ENCODE measurements at regions not wholly inside any gene's neighbourhood (a gene's known extent, or its start where the extent isn't known, plus 50 kb on each side); places are given as distances from the start of the nearest gene placed in this dataset.

- TF ChIP-seq CTCF (IDR thresholded peaks at IDR 0.05): no peak
- no peak for TF ChIP-seq POLR2A (IDR thresholded peaks at IDR 0.05)
These were observed 83.6 kb upstream of the FOXN2 start for GRCh38 chr2:48230834-48231233.

Measured in prostate gland (tissue), 2 donors.